HEK293T (cell line): ENCODE measurements at regions not wholly inside any gene's neighbourhood (a gene's known extent, or its start where the extent isn't known, plus 50 kb on each side); places are given as distances from the start of the nearest gene placed in this dataset.

Experiments
- ARNT ChIP-seq: fragments of 450-650 bp; IDR thresholded peaks from 2 replicates; pipeline ENCODE4 v1.6.1; 2017; ENCODE audit warnings: mild to moderate bottlenecking
- BHLHE40 ChIP-seq: fragments of 450-650 bp; IDR thresholded peaks from 2 replicates; pipeline ENCODE4 v1.6.1; 2016; ENCODE audit warnings: mild to moderate bottlenecking, moderate library complexity, borderline replicate concordance
- ELF4 ChIP-seq: fragments of 450-650 bp; IDR thresholded peaks from 2 replicates; pipeline ENCODE4 v1.6.1; 2017; ENCODE audit warnings: antibody characterized with exemption
- FOXK2 ChIP-seq: fragments of 450-650 bp; IDR thresholded peaks from 2 replicates; pipeline ENCODE4 v1.6.1; 2016; ENCODE audit warnings: mild to moderate bottlenecking
- HDGF ChIP-seq: fragments of 450-650 bp; IDR thresholded peaks from 2 replicates; pipeline ENCODE4 v1.6.1; 2017; ENCODE audit warnings: antibody characterized with exemption, borderline replicate concordance
- L3MBTL2 ChIP-seq: fragments of 450-650 bp; conservative IDR thresholded peaks from 2 replicates; pipeline ENCODE4 v1.6.1; 2016; ENCODE audit warnings: mild to moderate bottlenecking
- SUZ12 ChIP-seq: fragments of 450-650 bp; IDR thresholded peaks from 2 replicates; pipeline ENCODE4 v1.6.1; 2016; ENCODE audit warnings: mild to moderate bottlenecking
- TARDBP ChIP-seq: fragments of 450-650 bp; IDR thresholded peaks from 2 replicates; pipeline ENCODE4 v1.6.1; 2016
- TF ChIP-seq, protein P1 (sequence below): fragments of 450-650 bp; IDR thresholded peaks from 2 replicates; pipeline ENCODE4 v1.6.1; 2016

DNA sequence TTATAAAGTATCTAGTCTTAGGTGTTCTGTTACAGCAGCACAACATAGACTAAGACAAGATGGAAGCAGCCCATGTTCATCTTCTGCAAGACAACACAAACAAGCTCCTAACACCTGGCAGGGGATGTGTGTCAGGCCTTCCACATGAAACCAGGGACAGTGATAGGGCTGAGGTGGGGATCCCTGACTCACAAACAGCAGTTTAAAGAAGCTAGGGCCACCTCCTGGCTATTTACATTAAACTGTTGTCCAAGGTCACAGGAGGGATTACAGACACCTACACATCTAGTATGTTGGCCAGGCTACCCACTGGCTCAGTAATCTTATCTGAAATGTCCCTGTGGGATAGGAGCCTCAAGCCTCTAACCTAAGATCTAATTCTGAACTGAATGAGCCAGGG is 211.3 kb downstream of the MINAR1 start:
- TF ChIP-seq L3MBTL2 (no peak), HDGF (no peak), BHLHE40 (no peak), ELF4 (no peak), ARNT (no peak), FOXK2 (no peak), TARDBP (no peak), SUZ12 (no peak)
- TF ChIP-seq, protein P1, sequence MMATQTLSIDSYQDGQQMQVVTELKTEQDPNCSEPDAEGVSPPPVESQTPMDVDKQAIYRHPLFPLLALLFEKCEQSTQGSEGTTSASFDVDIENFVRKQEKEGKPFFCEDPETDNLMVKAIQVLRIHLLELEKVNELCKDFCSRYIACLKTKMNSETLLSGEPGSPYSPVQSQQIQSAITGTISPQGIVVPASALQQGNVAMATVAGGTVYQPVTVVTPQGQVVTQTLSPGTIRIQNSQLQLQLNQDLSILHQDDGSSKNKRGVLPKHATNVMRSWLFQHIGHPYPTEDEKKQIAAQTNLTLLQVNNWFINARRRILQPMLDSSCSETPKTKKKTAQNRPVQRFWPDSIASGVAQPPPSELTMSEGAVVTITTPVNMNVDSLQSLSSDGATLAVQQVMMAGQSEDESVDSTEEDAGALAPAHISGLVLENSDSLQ = no peak
